NCI-H2081 treated with DMSO at 0.1 percent for 48 hours (cell line): ENCODE measurements at regions not wholly inside any gene's neighbourhood (a gene's known extent, or its start where the extent isn't known, plus 50 kb on each side); places are given as distances from the start of the nearest gene placed in this dataset.
"Not testable (repeated sequence)": the region's sequence is repeated elsewhere in the genome, so short reads cannot be mapped to it uniquely, and the experiment has no call there.

ENCODE experiments used
- DNase-seq: peaks from one replicate; lab custom pipeline; 2025; lab: John Stamatoyannopoulos, UW

DNA sequence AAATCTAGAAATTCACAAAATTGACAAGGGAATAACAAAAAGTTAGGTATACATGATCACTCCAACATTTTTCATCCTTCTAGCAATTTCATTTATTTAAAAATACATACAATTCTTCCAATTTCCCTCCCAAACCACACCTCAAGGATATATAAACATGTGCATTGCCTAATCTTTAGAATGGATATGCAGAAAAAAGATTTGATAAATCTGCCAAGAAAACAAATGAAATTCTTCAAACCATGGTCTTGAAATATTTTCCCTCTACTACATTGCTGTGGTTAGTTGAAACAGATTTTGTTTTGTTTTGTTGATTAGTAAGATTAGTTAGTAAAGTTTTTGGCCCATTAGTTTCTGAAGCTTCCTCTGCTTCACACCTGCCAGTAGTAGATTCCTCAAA lies 703.3 kb upstream of the CCDC179 start:
- DNase-seq = no peak

DNA sequence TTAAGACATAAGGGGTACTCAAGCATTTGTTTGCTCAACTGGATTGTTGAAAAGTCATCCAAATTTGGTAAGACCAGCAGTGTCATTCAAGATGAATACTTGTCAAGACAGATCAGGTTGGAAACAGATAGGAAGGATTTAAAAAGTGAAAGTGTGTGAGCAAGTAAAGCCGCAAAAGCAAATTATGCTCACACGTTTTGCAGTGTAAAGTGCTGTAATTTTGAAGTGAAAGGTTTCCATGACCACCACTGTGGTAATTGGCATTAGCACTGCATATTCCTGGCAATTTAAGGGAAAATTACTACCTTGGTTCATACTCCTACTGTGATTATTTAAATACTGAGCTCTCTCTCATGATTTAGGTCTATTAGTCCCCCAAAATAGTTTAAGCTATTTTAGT lies 704.1 kb upstream of the CCDC179 start:
- DNase-seq = peak; percentile 94

DNA sequence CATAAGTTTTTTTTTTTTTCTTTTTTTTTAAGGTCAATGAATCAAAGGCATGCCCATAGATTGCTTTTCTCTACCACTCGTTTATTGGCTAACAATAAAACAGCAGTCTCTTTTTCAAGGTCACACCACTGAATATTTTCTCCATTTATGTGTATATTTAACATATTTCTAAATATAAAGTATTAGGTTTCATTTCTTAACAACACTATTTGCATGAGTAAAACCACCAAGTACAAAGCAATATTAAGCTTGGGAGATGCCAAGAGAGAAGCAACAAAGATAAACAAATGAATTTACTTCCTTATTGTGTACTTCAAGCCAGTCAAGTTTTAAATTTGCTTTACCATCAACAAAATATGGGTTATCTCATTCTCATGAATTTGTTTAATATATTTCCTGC lies 708.9 kb upstream of the CCDC179 start:
- DNase-seq = no peak

DNA sequence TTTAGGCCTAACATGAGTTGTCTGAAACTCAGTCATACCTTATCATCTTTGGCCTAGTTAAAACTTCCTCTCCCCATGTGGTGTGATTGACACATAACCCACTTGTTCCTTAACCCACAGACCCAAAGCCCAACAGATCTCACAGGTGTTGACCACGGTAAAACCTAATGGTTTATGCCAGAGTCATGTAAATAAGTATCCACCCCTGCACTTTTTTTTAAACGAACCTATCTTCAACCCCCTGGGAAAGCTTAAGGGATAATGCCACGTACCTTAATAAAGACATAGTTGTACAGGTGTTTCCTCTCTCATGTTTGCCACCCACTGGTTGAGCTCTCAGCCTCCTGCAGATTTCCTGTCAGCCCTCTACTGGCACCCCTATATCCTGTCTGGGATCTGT lies 709.3 kb upstream of the CCDC179 start:
- DNase-seq = no peak

DNA sequence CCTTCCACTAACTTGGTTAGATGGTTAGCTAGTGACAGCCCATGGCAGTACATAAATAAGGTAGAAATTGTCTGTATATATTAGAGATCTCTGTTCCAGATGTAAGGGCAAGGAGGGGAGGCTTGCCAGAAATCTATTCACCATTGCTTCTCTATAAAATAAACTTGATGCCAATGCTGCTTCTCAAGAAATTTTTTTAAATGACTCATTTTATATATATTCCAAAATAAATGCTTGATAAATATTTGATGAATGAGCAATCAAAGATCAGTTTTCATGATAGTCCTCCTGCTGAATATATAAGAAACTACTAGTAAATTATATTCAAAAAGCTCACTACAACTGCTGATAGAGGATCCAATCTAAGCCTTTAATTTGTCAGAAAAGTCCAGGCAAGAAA lies 710.6 kb upstream of the CCDC179 start:
- DNase-seq = no peak

DNA sequence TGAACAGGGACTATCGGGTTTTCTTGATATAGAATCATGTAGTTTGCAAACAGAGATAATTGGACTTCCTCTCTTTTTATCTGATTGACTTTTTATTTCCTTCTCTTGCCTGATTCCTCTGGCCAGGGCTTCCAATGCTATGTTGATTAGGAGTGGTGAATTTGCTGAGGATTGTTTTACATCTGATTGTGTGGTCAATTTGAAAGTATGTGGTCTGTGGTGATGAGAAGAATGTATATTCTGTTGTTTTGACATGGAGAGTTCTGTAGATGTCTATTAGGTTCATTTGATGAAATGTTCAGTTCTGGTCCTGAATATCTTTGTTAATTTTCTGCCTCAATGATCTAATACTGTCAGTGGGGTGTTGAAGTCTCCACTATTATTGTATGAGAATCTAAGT lies 713.2 kb upstream of the CCDC179 start:
- DNase-seq = no peak

DNA sequence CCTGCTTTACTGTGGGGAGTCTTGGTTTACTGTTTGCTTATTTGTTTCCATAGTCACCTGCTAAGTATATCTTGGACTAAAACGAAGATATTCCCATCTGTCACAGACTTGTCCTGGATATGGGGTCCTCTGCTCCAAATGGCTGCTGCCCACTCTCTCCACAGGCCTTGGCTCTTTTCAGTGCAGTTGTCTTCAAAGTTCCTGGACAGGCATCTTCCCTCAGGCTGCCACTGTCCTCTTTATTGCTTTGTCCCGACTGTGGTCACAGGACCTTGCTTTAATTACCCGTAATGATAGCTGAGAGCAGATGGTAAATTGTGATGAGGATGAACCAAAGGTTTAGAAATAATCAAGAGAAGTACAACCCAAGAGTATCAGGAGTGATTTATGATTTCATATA lies 713.9 kb upstream of the CCDC179 start:
- DNase-seq = no peak

DNA sequence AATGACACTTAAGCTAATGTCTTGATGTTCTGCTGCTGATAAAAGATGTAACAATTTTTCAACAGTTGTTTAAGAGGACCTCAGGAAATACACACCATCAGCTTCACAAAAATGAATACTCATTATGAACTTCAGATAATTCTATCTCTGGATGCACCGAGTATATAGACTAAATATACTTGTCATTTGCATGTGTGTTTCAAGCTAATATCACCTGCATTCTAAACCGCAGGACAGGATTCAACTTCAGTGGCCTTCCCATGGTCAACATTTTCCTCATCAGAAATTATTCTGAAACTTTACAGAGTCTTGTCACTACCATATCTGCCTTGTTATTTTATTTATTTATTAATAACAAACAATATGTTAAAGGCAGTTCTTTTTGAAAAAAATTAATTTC lies 717.0 kb upstream of the CCDC179 start:
- DNase-seq = no peak

DNA sequence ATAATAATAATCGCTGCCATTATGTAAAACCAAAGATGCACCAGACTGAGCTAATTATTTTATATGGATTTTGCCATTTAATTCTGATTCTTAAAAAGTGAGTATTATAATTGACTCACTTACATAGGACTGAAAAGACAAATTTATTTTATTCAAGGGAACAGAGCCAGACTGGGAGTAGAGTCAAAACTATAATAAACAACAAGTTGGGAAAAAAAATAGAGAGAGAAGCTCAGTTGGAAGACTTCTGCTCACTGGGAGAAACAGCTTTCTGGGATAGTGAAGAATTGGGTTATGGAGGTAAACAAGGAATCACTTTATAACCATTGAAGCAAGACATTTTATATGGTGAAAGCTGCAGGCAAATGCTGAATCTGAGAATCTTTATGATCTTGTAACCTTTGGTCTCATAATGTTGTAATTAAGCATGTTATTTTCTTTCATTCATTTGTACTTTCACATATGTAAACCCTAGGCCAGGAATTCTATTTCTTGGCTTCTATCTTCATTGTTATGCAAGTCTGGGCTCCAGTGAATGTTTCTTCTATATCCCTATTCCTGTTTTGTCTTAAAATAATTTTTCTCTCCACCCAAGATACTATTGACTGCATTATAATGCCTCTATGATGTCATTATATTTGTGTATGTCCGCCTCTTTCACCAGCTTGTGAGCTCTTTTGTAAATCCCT lies 725.3 kb upstream of the CCDC179 start:
- no peak for DNase-seq

DNA sequence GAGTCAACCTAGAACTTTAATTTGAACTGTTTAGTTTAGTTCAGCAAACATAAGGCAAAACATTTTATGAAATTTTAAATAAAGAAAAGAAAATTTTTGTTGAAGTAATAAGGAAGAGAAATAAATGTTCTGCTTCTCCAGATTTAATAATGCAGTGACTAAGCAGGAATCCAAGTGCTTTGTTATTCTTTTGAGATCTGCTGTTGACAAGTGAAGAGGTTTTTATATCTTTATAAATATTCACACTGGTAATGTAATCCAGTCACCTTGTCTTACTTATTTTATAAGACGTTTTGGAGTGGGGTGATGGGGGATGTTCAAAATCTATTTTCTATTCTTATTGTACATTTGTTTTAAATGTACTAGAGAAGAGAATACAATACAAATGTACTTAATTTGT lies 725.9 kb upstream of the CCDC179 start:
- DNase-seq = no peak

DNA sequence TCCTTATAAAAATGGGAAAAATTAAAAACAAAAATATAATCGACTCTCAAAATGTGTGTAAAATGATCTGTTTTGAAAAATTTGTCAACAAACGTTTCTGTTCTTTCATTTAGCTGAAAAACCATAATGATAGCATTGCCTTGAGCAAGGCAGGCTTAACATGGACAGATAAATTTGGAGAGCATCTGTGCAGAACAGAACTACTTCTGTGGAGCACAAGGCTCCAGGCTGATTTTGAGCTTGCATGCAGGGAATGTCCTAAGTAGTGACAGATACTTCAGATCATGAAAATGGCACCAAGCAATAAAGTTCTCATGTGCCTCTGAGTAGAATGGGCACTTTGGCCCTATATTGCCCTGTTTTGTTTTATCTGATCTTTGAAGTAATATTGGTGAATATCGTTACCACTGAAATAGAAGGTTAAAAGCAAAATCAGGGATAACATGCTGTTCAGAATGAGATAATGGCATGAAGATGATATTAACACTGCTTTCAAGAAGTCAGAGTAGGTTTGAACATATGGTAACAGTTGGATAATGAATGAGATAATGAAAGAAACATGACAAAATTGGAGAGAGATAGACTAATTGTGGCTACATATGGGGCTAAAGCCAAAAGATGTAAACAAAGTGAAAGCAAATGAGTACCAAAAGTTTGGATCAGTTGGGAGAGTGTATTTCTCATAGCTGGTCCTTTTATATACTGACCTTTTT lies 730.5 kb upstream of the CCDC179 start:
- DNase-seq = no peak

DNA sequence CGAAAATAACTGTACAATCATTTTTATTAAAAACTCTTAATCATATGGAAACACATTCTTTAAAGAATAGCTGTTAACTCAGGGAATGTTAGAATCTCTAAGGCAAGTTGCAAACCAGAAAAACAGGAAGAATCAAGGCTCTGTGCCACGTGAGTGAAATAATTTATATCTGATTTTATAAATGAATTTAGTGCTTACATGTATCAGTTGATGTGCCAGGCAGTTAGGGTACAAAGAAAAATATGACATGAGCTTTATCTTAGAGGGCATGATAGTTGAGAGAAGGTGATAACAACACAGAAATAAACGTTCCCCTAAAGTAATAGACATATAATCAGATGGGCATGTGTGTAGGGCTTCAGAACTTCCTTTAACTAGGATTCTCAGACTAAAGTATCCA lies 734.5 kb upstream of the CCDC179 start:
- no peak for DNase-seq

DNA sequence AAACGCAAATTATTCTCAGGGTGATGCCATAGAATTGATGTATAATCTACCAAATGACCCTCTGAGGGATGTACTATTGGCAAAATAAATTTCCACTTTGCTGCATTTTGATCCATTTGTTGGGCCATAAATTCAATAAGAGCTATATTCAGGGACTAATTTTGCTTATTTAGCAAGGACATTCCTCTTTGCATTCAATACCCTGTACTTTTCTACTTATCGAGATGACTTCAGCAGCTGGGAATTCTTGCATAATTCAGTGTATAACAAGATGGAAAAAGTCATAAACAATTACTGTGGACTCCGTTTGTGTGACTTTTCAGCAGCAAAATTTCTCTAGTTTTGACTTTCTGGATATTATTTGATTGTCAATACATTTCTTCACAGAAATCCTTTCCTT lies 744.7 kb upstream of the CCDC179 start:
- no peak for DNase-seq

DNA sequence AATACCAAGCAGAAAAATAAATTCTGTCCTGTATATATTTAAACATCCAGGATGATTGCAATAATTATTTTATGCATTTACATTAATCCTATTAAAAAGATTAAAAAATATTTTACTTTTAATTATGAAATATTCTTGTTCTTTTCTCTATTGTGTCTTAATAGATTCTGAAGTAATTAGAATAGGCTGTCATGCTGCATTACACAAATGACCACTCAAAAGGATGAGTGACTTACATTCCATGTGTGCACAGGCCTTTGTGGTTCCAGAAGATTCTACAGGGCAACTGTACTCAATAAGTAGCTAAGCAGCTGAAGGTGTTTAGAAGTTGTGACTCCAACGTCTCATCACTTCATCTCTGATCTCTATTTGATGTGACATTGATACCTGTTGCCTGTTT lies 745.9 kb upstream of the CCDC179 start:
- DNase-seq = no peak

DNA sequence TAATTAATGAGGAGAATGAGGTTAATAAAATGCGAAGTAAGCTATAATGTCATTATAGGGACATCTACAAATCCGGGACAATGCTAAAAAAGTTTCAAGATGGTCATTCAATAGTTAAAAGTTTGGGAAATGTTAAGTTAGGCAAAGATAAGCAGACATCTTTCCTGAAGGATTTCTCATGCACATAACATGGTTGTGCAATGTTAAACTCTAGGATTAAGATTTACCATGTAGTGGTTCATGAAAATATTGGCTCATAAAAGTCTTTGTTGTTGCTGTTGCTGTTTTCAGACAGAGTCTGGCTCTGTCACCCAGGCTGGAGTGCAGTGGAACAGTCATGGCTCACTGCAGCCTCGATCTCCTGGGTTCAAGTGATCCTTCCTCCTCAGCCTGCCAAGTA lies 751.5 kb upstream of the CCDC179 start:
- DNase-seq = no peak

DNA sequence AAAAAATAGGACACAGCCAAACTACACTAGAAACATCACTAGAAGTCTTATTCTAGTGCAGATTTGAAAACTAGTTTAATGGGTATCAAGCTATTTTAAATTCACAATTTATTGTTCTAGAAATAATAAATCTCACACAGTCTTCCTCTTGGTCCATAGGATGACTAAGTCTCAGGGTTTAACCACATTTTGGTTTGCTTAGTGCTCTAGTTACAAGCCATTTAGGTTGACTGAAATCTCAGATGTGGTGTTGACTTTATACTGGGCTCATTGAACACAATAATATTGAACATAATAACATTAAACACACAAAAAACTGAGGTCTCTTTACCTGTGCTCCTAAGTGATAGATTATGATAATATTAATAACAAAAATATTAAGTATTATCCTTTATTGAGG lies 760.3 kb upstream of the CCDC179 start:
- no peak for DNase-seq

DNA sequence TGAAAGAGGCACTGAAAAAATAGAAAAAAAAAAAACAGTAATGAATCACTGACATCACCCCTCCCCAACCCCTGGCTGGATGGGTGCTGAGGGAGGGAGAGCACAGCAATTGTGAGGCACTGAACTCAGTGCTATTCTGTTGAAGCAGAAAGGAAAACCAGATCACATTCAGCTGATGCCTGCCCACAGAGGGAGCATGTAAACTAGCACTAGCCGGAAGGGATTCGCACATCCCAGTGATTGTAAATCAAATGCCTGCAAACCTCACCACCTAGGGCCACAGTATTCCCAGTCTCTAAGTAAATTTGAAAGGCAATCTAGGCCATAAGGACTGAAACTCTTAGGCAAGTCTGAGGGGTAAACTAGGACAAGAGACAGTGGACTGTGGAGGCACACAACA lies 772.0 kb upstream of the CCDC179 start:
- no peak for DNase-seq

DNA sequence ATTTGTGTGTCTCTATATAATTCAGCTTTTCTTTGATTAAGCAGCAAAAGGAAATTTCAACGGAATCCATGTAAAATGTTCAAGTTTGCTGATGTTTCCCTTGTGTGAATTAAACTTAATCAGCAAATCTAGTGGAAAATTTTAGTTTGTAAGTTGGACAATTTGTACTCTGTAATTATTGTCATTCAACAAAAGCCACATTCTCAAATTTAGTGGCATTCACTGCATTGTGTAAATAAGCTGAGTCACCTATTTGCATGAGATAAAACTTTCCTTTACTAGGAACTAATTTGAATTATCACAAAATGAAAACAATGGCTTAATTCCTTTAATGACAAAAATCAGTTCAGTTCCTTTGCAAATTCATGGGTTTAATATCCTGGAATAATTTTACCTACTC lies 784.2 kb upstream of the CCDC179 start:
- no peak for DNase-seq

DNA sequence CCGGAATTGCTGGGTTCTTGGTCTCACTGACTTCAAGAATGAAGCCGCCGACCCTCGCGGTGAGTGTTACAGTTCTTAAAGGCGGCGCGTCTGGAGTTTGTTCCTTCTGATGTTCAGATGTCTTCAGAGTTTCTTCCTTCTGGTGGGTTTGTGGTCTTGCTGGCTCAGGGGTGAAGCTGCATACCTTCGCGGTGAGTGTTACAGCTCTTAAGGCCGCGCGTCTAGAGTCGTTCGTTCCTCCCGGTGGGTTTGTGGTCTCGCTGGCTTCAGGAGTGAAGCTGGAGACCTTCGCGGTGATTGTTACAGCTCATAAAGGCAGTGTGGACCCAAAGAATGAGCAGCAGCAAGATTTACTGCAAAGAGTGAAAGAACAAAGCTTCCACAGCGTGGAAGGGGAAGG lies 792.1 kb upstream of the CCDC179 start:
- DNase-seq = not testable (repeated sequence)

DNA sequence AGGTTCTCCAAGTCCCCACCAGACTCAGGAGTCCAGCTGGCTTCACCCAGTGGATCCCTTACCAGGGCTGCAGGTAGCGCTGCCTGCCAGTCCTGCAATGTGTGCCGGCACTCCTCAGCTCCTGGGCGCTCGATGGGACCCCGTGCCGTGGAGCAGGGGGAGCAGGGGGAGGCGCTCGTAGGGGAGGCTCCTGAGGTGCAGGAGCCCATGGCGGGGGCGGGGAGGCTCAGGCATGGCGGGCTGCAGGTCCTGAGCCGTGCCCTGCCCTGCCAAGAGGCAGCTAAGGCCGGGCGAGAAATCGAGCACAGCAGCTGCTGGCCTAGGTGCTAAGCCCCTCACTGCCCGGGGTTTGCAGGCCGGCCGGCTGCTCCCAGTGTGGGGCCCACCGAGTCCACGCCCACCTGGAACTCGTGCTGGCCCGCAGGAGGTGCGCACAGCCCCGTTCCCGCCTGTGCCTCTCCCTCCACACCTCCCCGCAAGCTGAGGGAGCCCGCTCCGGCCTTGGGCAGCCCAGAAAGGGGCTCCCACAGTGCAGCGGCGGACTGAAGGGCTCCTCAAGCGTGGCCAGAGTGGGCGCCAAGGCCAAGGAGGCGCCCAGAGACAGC lies 792.9 kb upstream of the CCDC179 start:
- no peak for DNase-seq

DNA sequence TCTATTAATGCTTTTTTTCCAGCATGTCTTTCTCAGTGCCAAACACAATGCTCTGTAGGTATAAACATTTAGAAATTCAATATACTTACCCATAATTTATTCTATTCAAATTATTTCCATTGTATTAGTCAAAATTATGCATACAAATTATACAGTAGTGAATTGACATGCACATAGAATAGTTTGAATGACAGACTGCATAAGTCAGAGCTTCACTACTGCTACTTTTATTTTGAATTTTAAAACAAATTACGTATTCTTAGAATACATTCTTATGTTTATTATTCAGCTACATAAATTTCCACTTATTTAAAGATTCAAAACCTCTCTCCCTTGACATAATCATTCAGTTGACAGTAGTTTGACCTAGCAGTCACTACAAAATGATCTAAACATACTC lies 808.0 kb upstream of the CCDC179 start:
- no peak for DNase-seq

DNA sequence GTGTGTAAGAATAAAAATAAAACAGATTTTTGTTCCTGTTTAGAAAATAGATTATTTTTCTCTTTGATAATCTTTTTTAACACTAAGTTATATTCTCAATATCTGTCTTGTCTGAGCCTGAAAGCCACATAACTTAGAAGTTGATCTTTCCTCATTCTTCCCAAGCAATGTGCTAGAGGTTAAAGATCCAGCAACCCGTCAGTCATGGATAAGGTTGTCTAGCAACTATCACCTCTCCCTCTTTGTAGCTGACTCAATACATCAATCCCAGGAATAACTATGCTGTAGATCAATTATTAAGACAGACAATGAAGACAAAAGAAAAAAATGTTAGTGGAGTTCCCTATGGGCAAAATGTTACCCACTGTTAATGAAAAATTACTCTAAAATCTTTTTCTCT lies 813.1 kb upstream of the CCDC179 start:
- DNase-seq = no peak

DNA sequence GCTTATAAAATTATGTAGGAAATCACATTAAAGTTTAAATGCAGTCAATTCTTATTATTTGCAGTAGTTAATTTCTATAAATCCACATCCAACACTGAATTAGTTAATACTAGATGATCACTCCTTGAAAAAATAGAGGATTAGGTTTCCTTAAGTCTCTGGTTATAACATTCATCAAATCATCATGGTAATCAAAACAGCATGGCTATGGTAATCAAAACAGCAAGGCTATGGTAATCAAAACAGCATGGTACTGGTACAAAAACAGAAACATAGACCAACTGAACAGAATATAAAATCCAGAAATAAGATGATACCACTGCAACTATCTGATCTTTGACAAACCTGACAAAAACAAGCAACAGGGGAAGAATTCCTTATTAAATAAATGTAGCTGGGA lies 814.6 kb upstream of the CCDC179 start:
- DNase-seq = no peak

DNA sequence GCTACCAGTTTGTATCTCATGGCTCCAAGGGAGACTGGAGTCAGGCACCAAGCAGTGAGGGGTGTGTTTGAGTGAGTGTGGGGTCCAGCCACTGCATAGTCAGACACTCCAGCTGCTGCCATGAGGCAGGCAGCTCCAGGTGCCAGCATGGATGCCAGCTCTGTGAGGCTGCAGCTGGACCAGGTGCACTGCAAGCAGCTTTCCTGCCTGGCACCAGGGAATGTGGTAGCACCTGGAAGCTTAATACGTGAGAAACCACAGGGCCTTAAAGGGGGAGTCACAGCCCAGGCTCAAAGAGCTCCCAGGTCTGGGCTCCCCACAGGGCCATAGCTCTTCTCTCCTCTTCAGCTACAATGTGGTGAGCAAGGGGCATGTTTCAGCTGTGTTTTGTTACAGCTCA lies 817.8 kb upstream of the LUZP2 start:
- DNase-seq = no peak
